H9 (cell line): ENCODE measurements at regions not wholly inside any gene's neighbourhood (a gene's known extent, or its start where the extent isn't known, plus 50 kb on each side); places are given as distances from the start of the nearest gene placed in this dataset.

Experiments used
- DNase-seq: peaks from one replicate; pipeline ENCODE4 v3.0.0-alpha.2; 2017
- H2AFZ ChIP-seq: one replicate; pipeline ENCODE4 v1.6.1; 2013; ENCODE audit warnings: mild to moderate bottlenecking, low read length, control low read depth, moderate library complexity
- H2AK5ac ChIP-seq: 2 replicates; pipeline ENCODE4 v1.6.1; 2013; ENCODE audit warnings: low read length, control low read depth, mixed read lengths; ENCODE audit not compliant: insufficient read length
- H2BK120ac ChIP-seq: one replicate; pipeline ENCODE4 v1.6.1; 2013; ENCODE audit warnings: low read depth, mild to moderate bottlenecking, low read length, control low read depth, inconsistent platforms; ENCODE audit not compliant: poor library complexity, severe bottlenecking
- H2BK12ac ChIP-seq: 2 replicates; pipeline ENCODE4 v1.6.1; 2013; ENCODE audit warnings: low read length, control low read depth, mixed read lengths, low read depth; ENCODE audit not compliant: insufficient read length
- H2BK15ac ChIP-seq: 2 replicates; pipeline ENCODE4 v1.6.1; 2013; ENCODE audit warnings: low read depth, low read length, control low read depth
- H2BK20ac ChIP-seq: one replicate; pipeline ENCODE4 v1.6.1; 2013; ENCODE audit warnings: low read depth, mild to moderate bottlenecking, low read length, control low read depth, inconsistent platforms; ENCODE audit not compliant: poor library complexity, severe bottlenecking
- H2BK5ac ChIP-seq: 2 replicates; pipeline ENCODE4 v1.6.1; 2013; ENCODE audit warnings: low read length, control low read depth, mixed read lengths; ENCODE audit not compliant: insufficient read length
- H3K14ac ChIP-seq: 2 replicates; pipeline ENCODE4 v1.6.1; 2013; ENCODE audit warnings: low read length, control low read depth; ENCODE audit not compliant: insufficient read depth
- H3K18ac ChIP-seq: 2 replicates; pipeline ENCODE4 v1.6.1; 2013; ENCODE audit warnings: low read depth, mild to moderate bottlenecking, mixed read lengths, low read length, control low read depth; ENCODE audit not compliant: insufficient read length
- H3K23ac ChIP-seq: 2 replicates; pipeline ENCODE4 v1.6.1; 2013; ENCODE audit warnings: low read length, control low read depth, mixed read lengths, low read depth; ENCODE audit not compliant: insufficient read length
- H3K23me2 ChIP-seq: 2 replicates; pipeline ENCODE4 v1.6.1; 2013; ENCODE audit warnings: low read depth, mild to moderate bottlenecking, mixed read lengths, low read length, control low read depth; ENCODE audit not compliant: insufficient read length, poor library complexity, severe bottlenecking
- H3K27ac ChIP-seq: 2 replicates; pipeline ENCODE4 v1.5.1; 2013; ENCODE audit warnings: low read length, control low read depth, mixed read lengths, low read depth; ENCODE audit not compliant: insufficient read length
- H3K27me3 ChIP-seq: 2 replicates; pipeline ENCODE4 v1.6.1; 2013; ENCODE audit warnings: low read length, control low read depth, inconsistent platforms; ENCODE audit not compliant: insufficient read depth
- H3K4ac ChIP-seq: 2 replicates; pipeline ENCODE4 v1.6.1; 2013; ENCODE audit warnings: low read depth, mild to moderate bottlenecking, control low read depth, inconsistent platforms, low read length, moderate library complexity
- H3K4me1 ChIP-seq: 2 replicates; pipeline ENCODE4 v1.6.1; 2013; ENCODE audit warnings: low read length, control low read depth, inconsistent platforms; ENCODE audit not compliant: insufficient read depth
- H3K4me2 ChIP-seq: 2 replicates; pipeline ENCODE4 v1.6.1; 2013; ENCODE audit warnings: low read length, control low read depth, mixed read lengths; ENCODE audit not compliant: insufficient read length, insufficient read depth
- H3K56ac ChIP-seq: 2 replicates; pipeline ENCODE4 v1.6.1; 2013; ENCODE audit warnings: low read depth, mild to moderate bottlenecking, mixed read lengths, low read length, control low read depth; ENCODE audit not compliant: insufficient read length
- H3K79me1 ChIP-seq: 2 replicates; pipeline ENCODE4 v1.6.1; 2013; ENCODE audit warnings: low read depth, mild to moderate bottlenecking, moderate library complexity, low read length, control low read depth, inconsistent platforms; ENCODE audit not compliant: insufficient read depth, poor library complexity, severe bottlenecking
- H3K79me2 ChIP-seq: 2 replicates; pipeline ENCODE4 v1.6.1; 2013; ENCODE audit warnings: low read length, control low read depth, inconsistent platforms; ENCODE audit not compliant: insufficient read depth
- H3K9ac ChIP-seq: 2 replicates; pipeline ENCODE4 v1.6.1; 2013; ENCODE audit warnings: low read length, control low read depth, mixed read lengths; ENCODE audit not compliant: insufficient read length; ENCODE audit errors: extremely low read depth
- H3K9me3 ChIP-seq: one replicate; pipeline ENCODE4 v1.6.1; 2013; ENCODE audit warnings: low read depth, low read length, inconsistent platforms; ENCODE audit not compliant: control insufficient read depth
- H3T11ph ChIP-seq: one replicate; pipeline ENCODE4 v1.6.1; 2013; ENCODE audit warnings: mild to moderate bottlenecking, low read length, control low read depth, inconsistent platforms
- H4K20me1 ChIP-seq: one replicate; pipeline ENCODE4 v1.6.1; 2013; ENCODE audit not compliant: control insufficient read depth, insufficient read length, insufficient read depth
- H4K5ac ChIP-seq: 2 replicates; pipeline ENCODE4 v1.6.1; 2013; ENCODE audit warnings: low read depth, mild to moderate bottlenecking, mixed read lengths, low read length, control low read depth; ENCODE audit not compliant: insufficient read length
- H4K8ac ChIP-seq: replicated peaks from 2 replicates; pipeline ENCODE4 v1.6.1; 2013; ENCODE audit warnings: low read length, control low read depth, mixed read lengths, low read depth; ENCODE audit not compliant: insufficient read length
- H4K91ac ChIP-seq: 2 replicates; pipeline ENCODE4 v1.6.1; 2013; ENCODE audit warnings: low read depth, mild to moderate bottlenecking, moderate library complexity, mixed read lengths, low read length, control low read depth; ENCODE audit not compliant: insufficient read length
- H3K27ac Mint-ChIP-seq, 3 experiments: 2 replicates in 2 of 3; 3 replicates in 1 of 3; pipeline ENCODE4 v1.8.0; 2020 to 2021; ENCODE audit warnings: mixed read lengths in 3 of 3, mild to moderate bottlenecking in 1 of 3, moderate library complexity in 1 of 3
- H3K27me3 Mint-ChIP-seq: 2 replicates; pipeline ENCODE4 v1.8.0; 2021; ENCODE audit warnings: low read depth, mild to moderate bottlenecking, moderate library complexity, mixed read lengths
- H3K36me3 Mint-ChIP-seq, 3 experiments: 2 replicates in 2 of 3; 3 replicates in 1 of 3; pipeline ENCODE4 v1.8.0; 2020 to 2021; ENCODE audit warnings: low read depth in 3 of 3, mixed read lengths in 3 of 3; ENCODE audit not compliant: insufficient read depth in 1 of 3
- H3K4me1 Mint-ChIP-seq, 2 experiments: 2 replicates each; pipeline ENCODE4 v1.8.0; 2020; ENCODE audit warnings: mixed read lengths in 2 of 2
- H3K4me3 Mint-ChIP-seq, 2 experiments: 2 replicates in 1 of 2; 3 replicates in 1 of 2; pipeline ENCODE4 v1.8.0; 2020 to 2021; ENCODE audit warnings: mild to moderate bottlenecking in 2 of 2, mixed read lengths in 2 of 2, moderate library complexity in 1 of 2
- H3K9me3 Mint-ChIP-seq, 2 experiments: 2 replicates in 1 of 2; 3 replicates in 1 of 2; pipeline ENCODE4 v1.8.0; 2020; ENCODE audit warnings: mild to moderate bottlenecking in 2 of 2, mixed read lengths in 2 of 2, moderate library complexity in 1 of 2
- TF ChIP-seq, protein P1 (sequence below): fragments of 200-600 bp; sonication (generic); conservative IDR thresholded peaks from 3 replicates; pipeline ENCODE4 v1.8.0; 2021; ENCODE audit warnings: antibody characterized with exemption, mild to moderate bottlenecking

DNA sequence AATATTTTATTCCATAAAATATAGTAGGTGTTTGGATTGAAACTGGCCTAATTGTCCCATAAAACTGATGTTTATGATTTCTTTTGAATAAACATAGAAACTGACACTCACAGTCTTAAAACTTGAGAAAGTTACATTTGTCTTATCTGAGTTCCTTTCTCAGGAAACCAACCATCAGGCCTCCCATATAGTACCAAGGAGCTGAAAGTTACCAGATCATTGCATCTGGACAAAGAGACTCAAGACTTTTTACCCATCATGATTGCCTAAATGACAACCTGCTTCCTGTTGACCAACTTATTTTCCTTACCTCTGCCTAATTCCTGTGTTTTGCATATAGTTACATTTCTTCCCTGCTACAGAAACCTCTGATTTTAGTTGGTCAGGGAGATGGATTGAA is 137.0 kb upstream of the XPO1 start:
- no peak overlapping the region for H3K27ac ChIP-seq
- H4K20me1 ChIP-seq, result no peaks in the 10 kb centered on the region
- no peak overlapping the region for H2AFZ ChIP-seq
- no peak overlapping the region for H3K14ac ChIP-seq
- no peaks in the 10 kb centered on the region for H3K23me2 ChIP-seq
- H4K8ac ChIP-seq, result no peak overlapping the region
- Mint-ChIP-seq H3K4me3 (no peak overlapping the region), H3K9me3 (peaks cover 18 to 25% of the 10 kb centered on the region in 2 experiments), H3K27ac (no peak overlapping the region), H3K36me3 (peaks cover 5 to 21% (median 17%) of the 10 kb centered on the region in 3 experiments), H3K4me1 (peaks cover 14 to 17% of the 10 kb centered on the region in 2 experiments), H3K27me3 (no peaks in the 10 kb centered on the region)
- TF ChIP-seq, protein P1, sequence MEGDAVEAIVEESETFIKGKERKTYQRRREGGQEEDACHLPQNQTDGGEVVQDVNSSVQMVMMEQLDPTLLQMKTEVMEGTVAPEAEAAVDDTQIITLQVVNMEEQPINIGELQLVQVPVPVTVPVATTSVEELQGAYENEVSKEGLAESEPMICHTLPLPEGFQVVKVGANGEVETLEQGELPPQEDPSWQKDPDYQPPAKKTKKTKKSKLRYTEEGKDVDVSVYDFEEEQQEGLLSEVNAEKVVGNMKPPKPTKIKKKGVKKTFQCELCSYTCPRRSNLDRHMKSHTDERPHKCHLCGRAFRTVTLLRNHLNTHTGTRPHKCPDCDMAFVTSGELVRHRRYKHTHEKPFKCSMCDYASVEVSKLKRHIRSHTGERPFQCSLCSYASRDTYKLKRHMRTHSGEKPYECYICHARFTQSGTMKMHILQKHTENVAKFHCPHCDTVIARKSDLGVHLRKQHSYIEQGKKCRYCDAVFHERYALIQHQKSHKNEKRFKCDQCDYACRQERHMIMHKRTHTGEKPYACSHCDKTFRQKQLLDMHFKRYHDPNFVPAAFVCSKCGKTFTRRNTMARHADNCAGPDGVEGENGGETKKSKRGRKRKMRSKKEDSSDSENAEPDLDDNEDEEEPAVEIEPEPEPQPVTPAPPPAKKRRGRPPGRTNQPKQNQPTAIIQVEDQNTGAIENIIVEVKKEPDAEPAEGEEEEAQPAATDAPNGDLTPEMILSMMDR, result no peak
- H3K9ac ChIP-seq, result no peak overlapping the region
- H2AK5ac ChIP-seq, result no peak overlapping the region
- H3K23ac ChIP-seq, result no peak overlapping the region
- no peak overlapping the region for H3K4ac ChIP-seq
- H3K9me3 ChIP-seq, result peaks cover 16% of the 10 kb centered on the region
- no peak overlapping the region for H3K4me2 ChIP-seq
- no peak overlapping the region for H2BK20ac ChIP-seq
- DNase-seq, result no peak
- no peaks in the 10 kb centered on the region for H3K27me3 ChIP-seq
- no peaks in the 10 kb centered on the region for H3K79me2 ChIP-seq
- no peak overlapping the region for H2BK5ac ChIP-seq
- no peak overlapping the region for H3T11ph ChIP-seq
- H3K79me1 ChIP-seq, result no peaks in the 10 kb centered on the region
- no peak overlapping the region for H3K18ac ChIP-seq
- H4K91ac ChIP-seq, result no peak overlapping the region
- no peak overlapping the region for H2BK15ac ChIP-seq
- H2BK120ac ChIP-seq, result no peak overlapping the region
- H4K5ac ChIP-seq, result no peak overlapping the region
- H3K4me1 ChIP-seq, result no peaks in the 10 kb centered on the region
- no peak overlapping the region for H3K56ac ChIP-seq
- H2BK12ac ChIP-seq, result no peak overlapping the region
